SW480 (cell line): ENCODE measurements at regions not wholly inside any gene's neighbourhood (a gene's known extent, or its start where the extent isn't known, plus 50 kb on each side); places are given as distances from the start of the nearest gene placed in this dataset.
"Not testable (repeated sequence)": the region's sequence is repeated elsewhere in the genome, so short reads cannot be mapped to it uniquely, and the experiment has no call there.

ENCODE experiments used
- DNase-seq: peaks from one replicate; pipeline ENCODE4 v3.0.0-alpha.2; 2016; ENCODE audit warnings: low spot score

DNA sequence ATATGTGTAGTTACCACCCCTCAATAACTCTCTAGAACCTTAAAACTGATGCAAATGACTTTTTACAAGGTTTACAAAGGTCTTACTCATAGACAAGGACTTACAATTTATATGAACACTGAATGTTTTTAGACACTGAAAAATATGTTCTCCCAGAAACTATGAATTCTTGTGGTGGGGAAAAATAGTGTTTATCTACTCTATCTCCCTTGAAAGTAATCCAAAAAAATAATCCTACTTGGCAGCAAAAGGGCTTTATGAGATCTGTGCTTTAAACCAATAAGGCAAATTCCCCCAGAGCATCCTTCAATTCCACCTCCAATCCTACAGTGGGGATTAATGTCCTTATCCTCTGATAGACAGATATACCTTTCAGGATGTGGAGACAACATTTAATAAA lies 1984.1 kb upstream of the RAG2 start:
- no peak for DNase-seq

DNA sequence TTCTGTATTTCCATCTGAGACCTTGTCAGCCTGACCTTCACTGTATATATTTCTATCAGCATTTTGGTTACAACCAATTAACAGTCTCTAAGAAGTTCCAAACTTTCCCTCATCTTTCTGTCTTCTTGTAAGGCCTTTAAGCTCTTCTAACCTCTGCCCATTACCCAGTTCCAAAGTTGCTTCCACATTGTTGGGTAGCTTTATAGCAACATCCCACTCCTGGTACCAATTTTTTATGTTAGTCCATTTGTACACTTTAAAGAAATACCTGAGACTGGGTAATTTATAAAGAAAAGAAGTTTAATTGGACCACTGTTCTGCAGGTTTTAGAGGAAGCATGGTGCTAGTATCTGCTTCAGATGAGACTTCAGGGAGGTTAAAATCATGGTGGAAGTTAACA lies 1979.7 kb upstream of the RAG2 start:
- no peak for DNase-seq

DNA sequence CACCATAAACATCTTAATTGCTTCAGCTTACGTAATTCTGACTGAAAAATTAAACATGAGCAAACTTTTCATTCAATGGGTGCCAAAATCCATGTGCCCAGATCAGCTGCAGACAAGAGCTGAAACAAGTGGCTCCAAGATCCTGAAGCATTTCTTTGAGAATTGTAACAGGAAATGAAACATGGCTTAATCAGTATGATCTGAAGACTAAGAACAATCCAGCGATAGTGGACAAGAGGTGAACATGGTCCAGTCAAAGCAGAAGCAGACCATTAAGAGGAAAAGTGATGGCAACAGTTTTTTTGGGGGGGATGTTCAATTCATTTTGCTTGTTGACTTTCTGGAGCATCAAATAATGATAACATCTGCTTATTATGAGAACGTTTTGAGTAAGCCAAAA lies 1964.5 kb upstream of the RAG2 start:
- no peak for DNase-seq

GRCh38 chr11:38553148-38553547 lies 1955.1 kb upstream of the RAG2 start:
- DNase-seq, result no peak

- DNase-seq, result no peak
These were observed 1949.4 kb upstream of the RAG2 start for GRCh38 chr11:38547462-38547861.

DNA sequence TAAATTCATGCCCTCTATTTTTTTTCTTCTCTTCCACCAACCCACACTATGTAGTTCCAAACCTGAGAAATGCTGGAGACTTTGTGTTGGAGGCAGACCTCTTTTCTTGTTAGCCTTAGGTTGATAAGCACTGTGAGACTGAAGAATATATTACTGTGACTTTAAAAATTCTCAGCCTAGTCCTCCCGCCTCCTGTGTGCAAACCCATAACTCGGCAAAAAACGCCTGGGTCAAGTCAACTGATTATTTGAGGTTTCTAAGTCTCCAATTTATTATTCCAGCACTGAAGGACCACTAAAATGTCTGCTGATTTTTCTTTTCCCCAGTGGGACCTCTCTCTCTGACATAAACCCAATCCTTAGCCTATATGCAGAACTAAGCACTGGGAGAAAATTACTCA lies 1946.0 kb upstream of the RAG2 start:
- DNase-seq, result no peak

DNA sequence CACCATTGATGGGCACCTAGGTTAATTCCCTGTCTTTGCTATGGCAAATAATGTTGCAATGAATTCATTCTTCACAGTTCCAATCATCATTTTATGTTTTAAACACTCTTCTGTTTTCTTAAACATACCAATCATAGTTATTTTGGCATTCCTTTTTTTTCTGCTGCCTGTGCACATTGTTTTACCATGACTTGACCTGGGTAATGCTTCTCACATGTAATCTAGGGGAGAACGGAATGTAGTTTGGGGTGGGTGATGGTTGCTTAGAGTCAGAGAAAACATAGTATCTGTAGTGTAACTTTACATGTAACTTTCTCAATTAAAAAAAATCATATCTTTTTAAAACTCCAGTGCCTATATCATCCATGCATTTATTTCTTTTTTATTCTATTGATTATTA lies 1945.3 kb upstream of the RAG2 start:
- no peak for DNase-seq

DNA sequence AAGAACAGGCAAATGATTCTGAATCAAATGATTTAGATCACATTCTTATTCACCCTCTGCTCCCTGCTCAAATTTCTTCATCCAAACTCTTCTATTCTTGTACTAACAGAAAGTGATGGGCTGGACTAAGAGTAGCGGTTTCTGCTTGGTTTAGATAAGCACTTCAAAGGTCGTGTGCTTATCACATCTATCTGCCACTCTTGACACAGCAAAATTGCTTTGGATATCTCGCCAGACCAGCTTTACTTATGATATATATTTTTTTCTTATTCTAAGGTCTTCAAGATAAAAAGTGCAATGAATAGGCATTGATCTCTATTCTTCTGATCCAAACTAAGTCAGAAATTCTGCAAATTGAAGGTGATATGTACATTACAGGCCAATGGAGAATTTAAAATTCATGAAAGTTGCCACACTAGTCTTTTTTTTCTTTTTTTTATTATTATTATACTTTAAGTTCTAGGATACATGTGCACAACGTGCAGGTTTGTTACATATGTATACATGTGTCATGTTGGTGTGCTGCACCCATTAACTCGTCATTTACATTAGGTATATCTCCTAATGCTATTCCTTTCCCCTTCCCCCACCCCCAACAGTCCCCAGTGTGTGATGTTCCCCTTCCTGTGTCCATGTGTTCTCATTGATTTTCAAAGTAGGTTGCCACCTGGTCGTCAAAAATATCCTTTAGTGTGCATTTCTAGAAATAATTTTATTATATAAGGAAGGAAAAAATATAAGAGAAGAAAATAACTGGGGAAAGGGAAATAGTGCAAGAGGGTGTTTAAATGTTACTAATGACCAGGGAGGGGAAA lies 1941.0 kb upstream of the RAG2 start:
- DNase-seq, result no peak

GRCh38 chr11:38530226-38530625 lies 1932.2 kb upstream of the RAG2 start:
- no peak for DNase-seq

DNA sequence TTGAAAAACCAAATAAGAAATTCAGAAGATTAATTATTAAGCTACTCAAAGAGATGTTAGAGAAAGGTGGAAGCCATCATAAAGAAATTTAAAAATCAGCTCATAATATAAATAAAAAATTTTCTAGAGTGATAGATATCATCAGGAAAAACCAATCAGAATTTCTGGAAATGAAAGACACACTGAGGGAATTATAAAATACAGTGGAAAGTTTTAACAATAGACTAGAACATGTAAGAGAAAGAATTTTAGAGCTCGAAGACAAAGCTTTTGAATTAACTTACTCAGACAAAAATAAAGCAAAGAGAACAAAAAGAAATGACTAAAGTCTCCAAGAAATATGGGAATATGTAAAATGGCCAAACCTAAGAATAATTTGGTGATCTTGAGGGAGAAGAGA lies 1926.9 kb upstream of the RAG2 start:
- DNase-seq, result no peak

GRCh38 chr11:38517991-38518390 lies 1920.0 kb upstream of the RAG2 start:
- no peak for DNase-seq

- not testable (repeated sequence) for DNase-seq
These were observed 1914.8 kb upstream of the RAG2 start for GRCh38 chr11:38512830-38513229.

DNA sequence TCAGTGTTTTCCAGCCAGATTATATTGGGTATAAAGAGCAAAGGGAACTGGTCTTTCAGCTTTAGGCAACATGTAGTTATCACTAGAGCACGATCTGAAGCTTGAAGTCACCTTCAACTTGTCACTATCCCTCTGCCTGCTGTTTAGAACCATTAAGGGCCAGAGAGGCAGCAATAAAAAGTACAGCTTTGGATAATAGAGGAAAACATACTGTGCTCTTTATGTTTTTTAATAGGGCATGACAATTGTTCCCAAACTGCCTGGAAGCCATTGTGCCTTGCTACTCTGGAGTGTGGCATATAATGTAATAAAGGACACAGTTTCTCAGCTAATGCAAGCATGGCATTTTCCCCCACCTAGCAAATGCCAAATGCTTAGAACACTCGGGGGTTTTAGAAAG lies 1912.0 kb upstream of the RAG2 start:
- no peak for DNase-seq

- no peak for DNase-seq
These were observed 1905.8 kb upstream of the RAG2 start for GRCh38 chr11:38503876-38504275.

GRCh38 chr11:38498721-38499120 lies 1900.7 kb upstream of the RAG2 start:
- DNase-seq, result no peak

DNA sequence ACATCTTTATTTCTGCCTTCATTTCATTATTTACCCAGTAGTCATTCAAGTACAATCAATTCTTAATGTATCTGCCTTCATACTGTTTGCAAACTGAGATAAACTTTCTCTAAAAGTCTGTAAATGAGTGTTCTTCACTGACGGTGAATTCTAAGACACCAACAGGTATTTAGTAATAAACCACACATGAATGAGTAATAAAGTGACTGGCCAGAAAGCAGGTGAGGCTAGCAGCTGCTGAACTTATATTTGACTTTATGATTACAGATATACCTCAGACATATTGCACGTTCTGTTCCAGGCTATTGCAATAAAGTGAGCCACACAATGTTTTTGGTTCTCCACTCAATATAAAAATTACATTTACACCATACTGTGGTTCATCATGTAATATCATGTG lies 1894.0 kb upstream of the RAG2 start:
- no peak for DNase-seq

DNA sequence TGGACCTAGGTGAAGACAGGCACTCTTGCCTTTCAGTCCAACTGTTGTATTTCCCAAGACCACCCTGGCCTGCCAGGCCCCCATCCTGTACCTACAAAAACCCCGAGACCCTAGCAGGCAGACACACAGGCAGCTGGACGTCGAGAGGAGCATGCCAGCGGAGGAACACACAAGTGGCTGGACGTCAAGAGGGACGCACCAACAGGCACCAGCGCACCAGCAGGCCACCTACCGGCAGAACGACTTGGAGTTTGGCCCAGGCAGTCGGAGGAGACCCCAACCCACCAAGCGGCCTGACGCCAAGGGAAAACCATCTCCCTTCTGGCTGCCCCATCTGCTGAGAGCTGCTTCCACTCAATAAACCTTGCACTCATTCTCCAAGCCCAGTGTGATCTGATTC lies 1883.4 kb upstream of the RAG2 start:
- DNase-seq, result no peak

GRCh38 chr11:38476808-38477575 lies 1879.0 kb upstream of the RAG2 start:
- no peak for DNase-seq

DNA sequence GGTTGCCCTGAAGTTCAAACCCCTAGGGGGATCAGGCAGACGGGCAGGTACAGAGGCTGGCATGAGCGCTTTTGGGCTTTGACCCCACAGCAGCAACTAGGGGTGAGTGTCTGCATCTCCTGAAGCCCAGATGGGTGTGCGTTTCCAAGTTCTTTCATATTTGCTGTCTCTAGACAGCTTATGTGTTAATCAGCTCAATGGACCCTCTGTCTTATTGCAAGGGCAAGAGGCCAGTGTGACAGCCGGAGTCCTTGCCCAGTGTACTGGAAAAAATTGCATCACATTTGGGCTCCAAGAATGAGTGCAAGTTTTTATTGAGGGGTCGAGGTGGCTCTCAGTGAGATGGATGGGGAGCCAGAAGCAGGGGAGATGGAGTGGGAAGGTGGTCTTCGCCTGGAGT lies 1863.7 kb upstream of the RAG2 start:
- no peak for DNase-seq

- DNase-seq, result no peak
These were observed 1862.9 kb upstream of the RAG2 start for GRCh38 chr11:38460896-38461295.

GRCh38 chr11:38460429-38460828 lies 1862.4 kb upstream of the RAG2 start:
- DNase-seq, result no peak

DNA sequence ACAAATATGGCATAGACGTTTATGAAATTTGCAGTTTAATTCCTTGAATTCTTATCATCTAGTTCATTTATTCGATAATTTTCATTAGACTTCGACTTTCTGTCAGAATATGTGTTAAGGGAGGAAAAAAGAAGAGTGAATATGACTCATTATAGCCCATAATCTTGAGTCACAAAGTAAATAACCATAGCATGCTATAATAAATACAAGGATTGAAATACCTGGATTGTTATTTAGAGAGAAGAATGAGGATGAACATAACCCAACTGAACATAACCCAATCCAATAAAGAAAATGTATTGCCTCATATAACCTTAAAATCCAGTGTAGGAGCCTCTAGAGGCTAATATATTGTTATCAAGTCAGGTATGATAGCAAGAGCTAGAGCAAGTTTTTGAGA lies 1858.3 kb upstream of the RAG2 start:
- no peak for DNase-seq

DNA sequence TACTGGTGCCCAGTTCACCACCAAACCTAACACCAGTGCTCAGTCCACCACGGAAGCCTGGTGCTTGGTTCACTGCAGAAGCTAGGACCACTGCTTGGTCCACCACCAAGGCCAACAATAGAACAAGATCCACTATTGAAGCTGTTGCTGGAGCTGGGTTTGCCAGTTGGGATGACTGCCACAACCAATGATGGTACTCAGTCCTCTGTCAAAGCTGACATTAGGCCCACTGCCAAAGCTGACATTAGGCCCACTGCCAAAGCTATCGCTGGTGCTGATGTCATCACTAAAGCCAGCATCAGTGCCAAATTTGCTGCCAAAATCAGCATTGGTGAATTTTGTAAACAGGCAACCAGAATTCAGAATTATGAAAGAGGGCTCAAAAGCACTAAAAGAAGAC lies 1850.2 kb upstream of the RAG2 start:
- DNase-seq, result no peak

DNA sequence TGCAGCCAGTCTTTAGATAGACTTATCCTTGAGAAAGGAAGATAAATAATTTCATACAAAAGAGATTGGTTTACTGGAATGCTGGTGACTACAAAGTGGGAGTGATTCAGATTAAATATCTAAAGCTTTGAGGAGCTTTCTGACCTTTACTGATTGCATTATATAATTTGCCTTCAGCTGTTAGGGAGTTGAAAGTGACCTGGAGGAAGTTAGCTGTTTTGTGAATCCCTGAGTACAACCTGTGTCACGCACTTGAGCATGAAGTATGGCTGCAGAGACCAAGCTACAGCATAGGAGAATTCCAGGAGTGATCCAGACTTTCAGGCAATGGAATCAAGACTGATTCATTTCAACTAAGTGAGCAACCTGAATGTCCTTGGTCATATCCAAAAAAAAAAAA lies 1848.3 kb upstream of the RAG2 start:
- no peak for DNase-seq
